Vagina (tissue), 2 donors: ENCODE measurements at regions not wholly inside any gene's neighbourhood (a gene's known extent, or its start where the extent isn't known, plus 50 kb on each side); places are given as distances from the start of the nearest gene placed in this dataset.

Experiments used
- POLR2A ChIP-seq, 2 donors: fragments of 450-650 bp; IDR thresholded peaks; one replicate each; pipeline ENCODE4 v1.6.1; 2017; ENCODE audit warnings: antibody characterized with exemption in 2 of 2, mild to moderate bottlenecking in 2 of 2, moderate library complexity in 2 of 2
- TF ChIP-seq, protein P1 (sequence below), 3 experiments: fragments of 450-650 bp in 2 of 3; fragments of 200-600 bp in 1 of 3; sonication (generic) in 1 of 3; IDR thresholded peaks; one replicate each; pipeline ENCODE4 v1.5.1; 2017 to 2019; ENCODE audit warnings: antibody characterized with exemption in 3 of 3, mild to moderate bottlenecking in 2 of 3, moderate library complexity in 2 of 3

DNA sequence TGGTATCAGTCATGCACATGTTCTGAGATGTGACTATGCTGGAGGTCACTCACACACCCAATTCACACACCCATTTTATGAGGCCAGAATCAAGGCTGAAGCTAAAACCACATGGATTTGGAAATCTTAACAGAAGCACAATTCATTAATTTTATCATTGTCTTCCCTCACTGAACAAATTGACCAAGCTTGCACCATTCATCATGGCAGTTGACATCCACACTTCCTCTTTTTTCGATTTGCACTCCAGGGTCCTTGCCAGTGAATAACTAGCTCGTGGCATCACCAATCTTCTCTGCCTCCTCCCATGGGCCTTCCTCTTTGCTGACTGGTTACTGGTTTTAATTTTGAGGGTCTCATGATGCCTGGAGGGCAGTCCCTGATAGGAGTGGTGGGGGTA is 123.0 kb upstream of the ASIC2 start:
- TF ChIP-seq POLR2A (IDR thresholded peaks at IDR 0.05): no peak
- TF ChIP-seq, protein P1, sequence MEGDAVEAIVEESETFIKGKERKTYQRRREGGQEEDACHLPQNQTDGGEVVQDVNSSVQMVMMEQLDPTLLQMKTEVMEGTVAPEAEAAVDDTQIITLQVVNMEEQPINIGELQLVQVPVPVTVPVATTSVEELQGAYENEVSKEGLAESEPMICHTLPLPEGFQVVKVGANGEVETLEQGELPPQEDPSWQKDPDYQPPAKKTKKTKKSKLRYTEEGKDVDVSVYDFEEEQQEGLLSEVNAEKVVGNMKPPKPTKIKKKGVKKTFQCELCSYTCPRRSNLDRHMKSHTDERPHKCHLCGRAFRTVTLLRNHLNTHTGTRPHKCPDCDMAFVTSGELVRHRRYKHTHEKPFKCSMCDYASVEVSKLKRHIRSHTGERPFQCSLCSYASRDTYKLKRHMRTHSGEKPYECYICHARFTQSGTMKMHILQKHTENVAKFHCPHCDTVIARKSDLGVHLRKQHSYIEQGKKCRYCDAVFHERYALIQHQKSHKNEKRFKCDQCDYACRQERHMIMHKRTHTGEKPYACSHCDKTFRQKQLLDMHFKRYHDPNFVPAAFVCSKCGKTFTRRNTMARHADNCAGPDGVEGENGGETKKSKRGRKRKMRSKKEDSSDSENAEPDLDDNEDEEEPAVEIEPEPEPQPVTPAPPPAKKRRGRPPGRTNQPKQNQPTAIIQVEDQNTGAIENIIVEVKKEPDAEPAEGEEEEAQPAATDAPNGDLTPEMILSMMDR (IDR thresholded peaks at IDR 0.05): no peak
